ENCODE measurements at regions not wholly inside any gene's neighbourhood (a gene's known extent, or its start where the extent isn't known, plus 50 kb on each side); places are given as distances from the start of the nearest gene placed in this dataset.

DNA sequence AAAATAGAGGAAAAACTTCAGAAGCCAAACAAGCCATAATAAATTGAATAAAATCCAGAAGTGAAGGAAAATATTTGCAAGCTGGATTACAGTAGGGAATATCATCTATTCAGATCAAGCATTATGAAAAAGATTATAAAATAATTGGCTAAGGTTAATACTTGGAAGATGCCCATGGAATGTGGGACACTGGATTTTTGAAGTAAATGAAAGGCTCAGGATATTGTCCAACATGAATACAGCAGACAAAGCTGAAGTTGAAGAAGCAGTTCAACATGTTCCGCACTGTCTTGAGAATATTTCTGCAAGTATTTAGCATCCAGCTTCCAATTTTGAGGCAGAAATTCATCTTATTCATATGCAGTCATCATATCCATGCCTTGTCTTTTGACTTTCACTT lies 1278.4 kb upstream of the GJE1 start:
- TF ChIP-seq, protein P1, sequence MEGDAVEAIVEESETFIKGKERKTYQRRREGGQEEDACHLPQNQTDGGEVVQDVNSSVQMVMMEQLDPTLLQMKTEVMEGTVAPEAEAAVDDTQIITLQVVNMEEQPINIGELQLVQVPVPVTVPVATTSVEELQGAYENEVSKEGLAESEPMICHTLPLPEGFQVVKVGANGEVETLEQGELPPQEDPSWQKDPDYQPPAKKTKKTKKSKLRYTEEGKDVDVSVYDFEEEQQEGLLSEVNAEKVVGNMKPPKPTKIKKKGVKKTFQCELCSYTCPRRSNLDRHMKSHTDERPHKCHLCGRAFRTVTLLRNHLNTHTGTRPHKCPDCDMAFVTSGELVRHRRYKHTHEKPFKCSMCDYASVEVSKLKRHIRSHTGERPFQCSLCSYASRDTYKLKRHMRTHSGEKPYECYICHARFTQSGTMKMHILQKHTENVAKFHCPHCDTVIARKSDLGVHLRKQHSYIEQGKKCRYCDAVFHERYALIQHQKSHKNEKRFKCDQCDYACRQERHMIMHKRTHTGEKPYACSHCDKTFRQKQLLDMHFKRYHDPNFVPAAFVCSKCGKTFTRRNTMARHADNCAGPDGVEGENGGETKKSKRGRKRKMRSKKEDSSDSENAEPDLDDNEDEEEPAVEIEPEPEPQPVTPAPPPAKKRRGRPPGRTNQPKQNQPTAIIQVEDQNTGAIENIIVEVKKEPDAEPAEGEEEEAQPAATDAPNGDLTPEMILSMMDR (IDR thresholded peaks at IDR 0.05), result no peak
- no peak for TF ChIP-seq POLR2A (IDR thresholded peaks at IDR 0.05)
